ENCODE measurements at regions not wholly inside any gene's neighbourhood (a gene's known extent, or its start where the extent isn't known, plus 50 kb on each side); places are given as distances from the start of the nearest gene placed in this dataset.

GRCh38 chr7:84665339-84665738 is 470.8 kb upstream of the SEMA3A start:
- H3K4me1 ChIP-seq (ENCODE audit: control insufficient read depth in 1 of 2, insufficient read depth in 2 of 2, low read depth in 1 of 2, low read length in 1 of 2), result peaks cover 0 to 33% of the 10 kb centered on the region in 2 experiments; a peak in 3 of 4 replicates
- no peaks in the 10 kb centered on the region for H4K20me1 ChIP-seq (ENCODE audit: insufficient read depth)
- CTCF ChIA-PET, result no interaction called here
- no peaks in the 10 kb centered on the region for H3K36me3 ChIP-seq (replicated peaks in 1 of 2; ENCODE audit: control insufficient read depth in 1 of 2, insufficient read depth in 2 of 2, low read length in 1 of 2)
- no peak overlapping the region for H3K9ac ChIP-seq
- H3K9me2 ChIP-seq, result no peaks in the 10 kb centered on the region
- peak overlapping the region; percentile 32 to 87; a peak in 3 of 4 replicates for H3K27ac ChIP-seq (ENCODE audit: low read depth in 2 of 2, low read length in 1 of 2)
- DNase-seq, result no peak
- no peaks in the 10 kb centered on the region for H3K9me3 ChIP-seq
- H3K4me2 ChIP-seq, result no peak overlapping the region
- 14% methylated on average over 2 of the region's 2 CpGs for WGBS (ENCODE audit: low lambda C conversion rate)
- H3K27me3 ChIP-seq (ENCODE audit: insufficient read depth), result no peaks in the 10 kb centered on the region
- peak overlapping the region; percentile 27; the same call in 1 of the 2 replicates for H2AFZ ChIP-seq (ENCODE audit: low read depth)
- H3K4me3 ChIP-seq (ENCODE audit: low read depth in 2 of 2, low read length in 1 of 2), result no peak overlapping the region
- H3K79me2 ChIP-seq (ENCODE audit: insufficient read depth), result no peaks in the 10 kb centered on the region
- no peaks in the 10 kb centered on the region for H3F3A ChIP-seq (replicated peaks; ENCODE audit: insufficient read depth)
- POLR2A ChIA-PET, result no interaction called here
- TF ChIP-seq, protein P1, sequence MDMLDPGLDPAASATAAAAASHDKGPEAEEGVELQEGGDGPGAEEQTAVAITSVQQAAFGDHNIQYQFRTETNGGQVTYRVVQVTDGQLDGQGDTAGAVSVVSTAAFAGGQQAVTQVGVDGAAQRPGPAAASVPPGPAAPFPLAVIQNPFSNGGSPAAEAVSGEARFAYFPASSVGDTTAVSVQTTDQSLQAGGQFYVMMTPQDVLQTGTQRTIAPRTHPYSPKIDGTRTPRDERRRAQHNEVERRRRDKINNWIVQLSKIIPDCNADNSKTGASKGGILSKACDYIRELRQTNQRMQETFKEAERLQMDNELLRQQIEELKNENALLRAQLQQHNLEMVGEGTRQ (IDR thresholded peaks at IDR 0.05; ENCODE audit: borderline replicate concordance, low read depth, low read length), result no peak
- TF ChIP-seq REST (IDR thresholded peaks at IDR 0.05; ENCODE audit: low read depth, low read length) (no peak), EZH2phosphoT487 (IDR thresholded peaks at IDR 0.05; ENCODE audit: borderline replicate concordance, low read depth) (no peak), MXI1 (IDR thresholded peaks at IDR 0.05; ENCODE audit: low read depth, low read length) (peak; percentile 43; the same call in 1 of the 2 replicates), JUND (IDR thresholded peaks at IDR 0.05) (peak; percentile 78), TAF1 (IDR thresholded peaks at IDR 0.05; ENCODE audit: borderline replicate concordance, low read depth, low read length) (peak; percentile 12; the same call in 1 of the 2 replicates), MEF2A (IDR thresholded peaks at IDR 0.05; ENCODE audit: borderline replicate concordance, low read depth) (peak; percentile 80), RAD21 (IDR thresholded peaks at IDR 0.05; ENCODE audit: low read length) (peak; percentile 39), MAX (IDR thresholded peaks at IDR 0.05; ENCODE audit: low read depth) (0 out of 2 replicates have a peak, but pooled peaks have one; percentile 46), TEAD4 (IDR thresholded peaks at IDR 0.05; ENCODE audit: borderline replicate concordance, insufficient read depth) (peak; percentile 91), ELF1 (IDR thresholded peaks at IDR 0.05) (no peak), FOSL2 (IDR thresholded peaks at IDR 0.05; ENCODE audit: borderline replicate concordance, low read depth) (no peak), FOXJ3 (CRISPR knock-in tag; IDR thresholded peaks at IDR 0.05) (peak; percentile 84), RXRA (IDR thresholded peaks at IDR 0.05; ENCODE audit: borderline replicate concordance, low read depth) (no peak; the same call in 1 of the 2 replicates), SMC3 (IDR thresholded peaks at IDR 0.05; ENCODE audit: low read depth, low read length) (peak; percentile 21; the same call in 1 of the 2 replicates), SIN3A (IDR thresholded peaks at IDR 0.05; ENCODE audit: borderline replicate concordance, low read depth, low read length) (peak; percentile 74; the same call in 1 of the 2 replicates), TCF12 (IDR thresholded peaks at IDR 0.05) (peak; percentile 99), PBX3 (IDR thresholded peaks at IDR 0.05) (peak; percentile 91), IRF3 (IDR thresholded peaks at IDR 0.05; ENCODE audit: low read depth, low read length) (no peak), CHD2 (IDR thresholded peaks at IDR 0.05; ENCODE audit: low read length, partially characterized antibody) (peak; percentile 84), FOXM1 (IDR thresholded peaks at IDR 0.05; ENCODE audit: low read depth) (peak; percentile 85), NRF1 (IDR thresholded peaks at IDR 0.05; ENCODE audit: low read depth, low read length) (no peak), RCOR1 (IDR thresholded peaks at IDR 0.05; ENCODE audit: low read length) (peak; percentile 87; the same call in 1 of the 2 replicates)
- TF ChIP-seq, protein P2, sequence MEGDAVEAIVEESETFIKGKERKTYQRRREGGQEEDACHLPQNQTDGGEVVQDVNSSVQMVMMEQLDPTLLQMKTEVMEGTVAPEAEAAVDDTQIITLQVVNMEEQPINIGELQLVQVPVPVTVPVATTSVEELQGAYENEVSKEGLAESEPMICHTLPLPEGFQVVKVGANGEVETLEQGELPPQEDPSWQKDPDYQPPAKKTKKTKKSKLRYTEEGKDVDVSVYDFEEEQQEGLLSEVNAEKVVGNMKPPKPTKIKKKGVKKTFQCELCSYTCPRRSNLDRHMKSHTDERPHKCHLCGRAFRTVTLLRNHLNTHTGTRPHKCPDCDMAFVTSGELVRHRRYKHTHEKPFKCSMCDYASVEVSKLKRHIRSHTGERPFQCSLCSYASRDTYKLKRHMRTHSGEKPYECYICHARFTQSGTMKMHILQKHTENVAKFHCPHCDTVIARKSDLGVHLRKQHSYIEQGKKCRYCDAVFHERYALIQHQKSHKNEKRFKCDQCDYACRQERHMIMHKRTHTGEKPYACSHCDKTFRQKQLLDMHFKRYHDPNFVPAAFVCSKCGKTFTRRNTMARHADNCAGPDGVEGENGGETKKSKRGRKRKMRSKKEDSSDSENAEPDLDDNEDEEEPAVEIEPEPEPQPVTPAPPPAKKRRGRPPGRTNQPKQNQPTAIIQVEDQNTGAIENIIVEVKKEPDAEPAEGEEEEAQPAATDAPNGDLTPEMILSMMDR (IDR thresholded peaks at IDR 0.05), result no peak
- TF ChIP-seq, protein P3, sequence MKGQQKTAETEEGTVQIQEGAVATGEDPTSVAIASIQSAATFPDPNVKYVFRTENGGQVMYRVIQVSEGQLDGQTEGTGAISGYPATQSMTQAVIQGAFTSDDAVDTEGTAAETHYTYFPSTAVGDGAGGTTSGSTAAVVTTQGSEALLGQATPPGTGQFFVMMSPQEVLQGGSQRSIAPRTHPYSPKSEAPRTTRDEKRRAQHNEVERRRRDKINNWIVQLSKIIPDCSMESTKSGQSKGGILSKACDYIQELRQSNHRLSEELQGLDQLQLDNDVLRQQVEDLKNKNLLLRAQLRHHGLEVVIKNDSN (IDR thresholded peaks at IDR 0.05; ENCODE audit: borderline replicate concordance, low read depth), result peak; percentile 34; the same call in 1 of the 2 replicates
